GM12892 (cell line): ENCODE measurements at regions not wholly inside any gene's neighbourhood (a gene's known extent, or its start where the extent isn't known, plus 50 kb on each side); places are given as distances from the start of the nearest gene placed in this dataset.

ENCODE experiments used
- POLR2A ChIP-seq: IDR thresholded peaks from 2 replicates; pipeline ENCODE4 v1.6.1; 2011; ENCODE audit warnings: low read depth, low read length, control low read depth
- POLR2AphosphoS5 ChIP-seq: IDR thresholded peaks from 2 replicates; pipeline ENCODE4 v1.6.1; 2011; ENCODE audit warnings: low read depth, low read length, control low read depth
- TAF1 ChIP-seq: IDR thresholded peaks from 2 replicates; pipeline ENCODE4 v1.6.1; 2011; ENCODE audit warnings: low read depth, mild to moderate bottlenecking, control low read depth, low read length, borderline replicate concordance

- TF ChIP-seq POLR2A, result no peak
- TF ChIP-seq POLR2AphosphoS5, result no peak
- no peak for TF ChIP-seq TAF1
Observed at GRCh38 chrX:5054852-5055251, 1173.8 kb downstream of the NLGN4X start.
